ENCODE measurements at regions not wholly inside any gene's neighbourhood (a gene's known extent, or its start where the extent isn't known, plus 50 kb on each side); places are given as distances from the start of the nearest gene placed in this dataset.
"Not testable (repeated sequence)": the region's sequence is repeated elsewhere in the genome, so short reads cannot be mapped to it uniquely, and the experiment has no call there.

DNA sequence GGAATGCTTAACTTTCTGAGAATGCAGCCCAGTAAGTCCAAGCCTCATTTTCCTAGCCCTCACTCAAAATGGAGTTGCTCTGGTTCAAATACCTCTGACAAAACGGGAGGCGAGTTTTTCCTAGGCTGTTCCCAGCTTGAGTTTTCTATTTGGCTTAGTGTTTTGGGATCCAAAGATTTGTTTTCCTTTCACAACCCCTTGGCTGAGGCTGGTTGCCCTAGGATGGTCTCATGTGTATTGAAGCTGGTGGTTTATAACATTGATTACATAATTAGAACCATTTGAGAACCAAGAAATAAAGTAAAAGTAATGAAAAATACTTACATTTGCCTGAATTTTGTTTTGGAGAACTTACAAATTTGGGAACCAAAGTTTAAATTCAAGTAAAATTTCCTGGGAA, 611.1 kb upstream of the LUZP2 start:
- no peak for DNase-seq

DNA sequence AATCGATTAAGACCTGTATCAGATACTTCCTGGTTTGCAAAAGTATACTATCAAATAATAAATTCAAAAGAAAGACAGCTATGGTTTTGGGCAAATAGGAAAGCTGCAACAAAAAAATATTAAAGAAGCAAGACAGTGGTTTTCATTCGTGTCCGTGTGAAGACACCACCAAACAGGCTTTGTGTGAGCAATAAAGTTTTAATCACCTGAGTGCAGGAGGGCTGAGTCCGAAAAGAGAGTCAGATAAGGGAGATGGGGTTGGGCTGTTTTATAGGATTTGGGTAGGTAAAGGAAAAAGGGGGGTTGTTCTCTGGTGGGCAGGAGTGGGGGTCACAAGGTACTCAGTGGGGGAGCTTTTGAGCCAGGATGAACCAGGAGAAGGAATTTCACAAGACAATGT, 609.7 kb upstream of the LUZP2 start:
- not testable (repeated sequence) for DNase-seq

DNA sequence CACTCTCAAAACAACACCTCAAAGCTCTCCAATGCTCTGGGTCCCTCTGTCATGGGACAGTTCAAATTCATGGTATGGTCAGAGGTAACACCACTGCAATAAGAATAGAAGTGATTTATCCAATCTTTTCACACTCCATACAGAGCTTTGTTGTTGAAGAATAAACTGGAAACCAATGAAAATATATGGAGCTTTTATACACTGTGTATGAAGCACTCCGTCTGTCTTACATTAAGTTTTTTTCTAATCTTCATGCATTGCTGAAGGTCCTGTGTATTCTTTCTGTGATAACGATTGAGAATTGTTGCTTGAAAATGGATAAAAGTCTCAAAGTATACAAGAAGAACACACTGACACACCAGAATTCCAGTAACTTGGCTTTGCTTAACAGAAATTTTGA, 603.7 kb upstream of the LUZP2 start:
- no peak for DNase-seq

DNA sequence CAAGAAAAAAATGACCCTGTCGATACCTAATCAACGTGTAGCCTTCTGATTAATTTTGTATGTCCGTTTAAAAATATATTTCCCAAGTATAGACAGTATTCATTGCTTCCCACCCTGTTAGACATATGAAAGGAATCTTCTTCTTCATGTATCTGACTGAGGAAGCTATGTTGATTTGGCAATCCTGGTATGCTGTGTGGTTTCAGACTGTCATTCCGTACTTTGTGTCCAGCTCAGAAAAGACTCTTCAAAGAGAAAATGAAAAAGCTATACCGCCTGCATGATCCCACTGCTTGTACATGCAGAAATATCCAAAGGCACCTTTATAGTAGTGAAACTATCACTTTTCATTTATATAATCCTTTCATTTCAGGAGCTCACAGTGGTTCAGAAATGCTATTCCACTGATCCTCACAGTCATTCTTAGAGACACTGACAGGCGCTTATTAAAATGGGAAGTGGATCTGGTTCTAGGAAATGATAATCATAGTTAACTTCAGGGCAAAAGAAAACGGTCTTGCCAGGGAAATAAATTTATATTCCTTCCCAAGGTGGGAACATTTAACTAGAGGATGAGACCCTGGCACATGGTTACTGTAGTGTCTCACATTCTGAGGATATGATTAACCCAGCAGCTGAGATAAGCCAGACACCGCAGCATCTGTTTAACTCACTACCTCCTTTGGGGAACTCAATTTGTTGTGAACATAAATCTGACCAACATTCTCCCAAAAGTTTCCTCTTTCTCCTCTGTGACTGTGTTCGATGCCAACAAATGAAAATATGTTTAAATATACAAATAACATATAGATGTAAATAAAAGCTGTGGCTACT, 599.2 kb upstream of the LUZP2 start:
- no peak for DNase-seq

DNA sequence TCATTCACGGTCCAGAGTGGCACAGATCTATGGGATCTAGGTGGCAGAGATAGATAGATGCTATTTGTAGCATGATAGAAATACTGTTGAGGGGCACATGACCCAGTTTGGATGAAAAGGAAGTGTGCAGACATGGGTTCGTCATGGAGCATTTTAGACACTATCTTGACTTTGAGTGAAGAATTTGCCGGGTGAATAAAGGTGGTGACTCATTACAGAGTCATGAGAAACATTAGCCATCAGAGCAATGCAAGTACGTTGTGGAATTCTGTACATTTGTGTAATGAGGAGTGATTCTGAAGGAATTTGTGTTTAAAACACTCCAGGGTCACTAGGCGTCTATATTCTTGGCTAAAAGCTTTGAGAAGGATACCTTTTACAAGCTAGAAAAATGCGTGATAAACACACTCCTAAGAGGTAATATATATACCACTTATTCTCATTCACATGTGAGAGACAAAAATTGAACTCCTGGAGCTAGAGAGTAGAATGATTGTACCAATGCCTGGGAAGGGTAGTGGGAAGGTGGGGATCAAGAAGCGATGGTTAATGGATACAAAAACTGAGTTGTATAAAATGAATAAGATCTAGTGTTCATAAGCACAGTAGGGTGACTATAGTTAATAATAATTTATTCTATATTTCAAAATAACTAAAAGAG, 593.7 kb upstream of the LUZP2 start:
- DNase-seq: no peak

DNA sequence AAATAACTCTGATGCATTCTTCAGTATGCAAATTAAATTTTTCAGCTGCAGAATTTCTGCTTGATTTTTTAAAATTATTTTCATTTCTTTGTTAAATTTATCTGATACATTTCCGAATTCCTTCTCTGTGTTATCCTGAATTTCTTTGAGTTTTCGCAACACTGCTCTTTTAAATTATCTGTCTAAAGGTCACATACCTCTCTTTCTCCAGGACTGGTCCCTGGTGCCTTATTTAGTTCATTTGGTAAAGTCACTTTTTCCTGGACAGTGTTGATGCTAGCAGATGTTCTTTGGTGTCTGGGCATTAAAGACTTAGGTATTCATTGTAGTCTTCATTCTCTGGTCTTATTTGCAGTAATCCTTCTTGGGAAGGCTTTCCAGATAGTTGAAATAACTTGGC, 577.4 kb upstream of the LUZP2 start:
- no peak for DNase-seq

DNA sequence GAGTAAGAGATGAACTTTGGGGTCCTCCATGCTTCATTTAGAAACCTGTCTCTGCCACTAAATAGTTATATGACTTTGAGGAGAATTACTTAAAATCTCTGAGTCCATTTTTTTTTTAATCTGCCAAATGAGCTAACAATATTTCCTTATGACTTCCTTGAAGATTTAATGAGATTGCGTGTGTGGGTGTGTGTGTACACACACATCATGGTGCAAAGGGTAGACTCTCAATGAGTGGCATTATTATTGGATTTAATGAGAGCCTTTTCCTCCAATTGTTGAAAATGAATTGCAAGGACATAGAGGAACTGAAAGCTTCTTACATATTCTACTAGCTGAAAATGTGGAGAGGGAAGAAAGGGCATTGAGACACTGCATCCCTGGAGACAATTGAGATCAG, 573.5 kb upstream of the LUZP2 start:
- DNase-seq: no peak

DNA sequence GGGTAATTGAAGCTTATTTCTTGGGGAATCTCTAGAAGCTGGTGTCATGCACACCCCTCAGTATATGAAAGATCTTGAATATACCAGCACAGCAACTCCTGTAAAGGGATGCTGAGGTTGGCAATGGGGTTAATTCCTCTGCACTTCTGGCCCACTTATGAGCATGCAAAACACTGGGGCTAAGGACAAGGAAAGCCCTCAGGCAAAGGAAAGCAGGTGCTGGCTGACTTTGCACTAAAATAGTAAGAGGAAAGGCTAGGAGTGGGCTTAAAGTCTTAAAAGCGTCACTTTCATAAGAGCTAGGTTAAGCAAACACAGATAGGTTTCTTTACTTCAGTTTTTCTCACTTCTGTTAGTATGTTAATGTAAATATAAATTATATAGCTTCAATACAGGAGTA, 572.6 kb upstream of the LUZP2 start:
- no peak for DNase-seq

DNA sequence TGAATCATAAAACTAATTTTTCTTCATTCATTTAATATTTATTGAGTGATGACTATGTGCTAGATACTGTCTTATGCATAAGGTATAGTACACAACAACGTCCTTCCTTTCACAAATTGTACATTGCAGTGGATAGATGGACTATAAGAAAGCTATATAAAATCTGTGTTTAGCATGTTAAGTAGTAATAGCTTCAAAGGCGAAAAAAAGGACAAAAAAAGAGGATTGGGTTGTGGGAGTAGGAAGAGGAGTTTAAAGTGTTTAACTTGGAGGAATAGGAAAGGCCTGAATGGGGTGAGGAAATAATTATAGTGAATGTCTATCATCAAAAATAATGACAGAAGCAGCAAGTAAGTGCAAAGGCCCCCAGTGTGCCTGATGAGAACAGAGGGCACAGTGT, 565.4 kb upstream of the LUZP2 start:
- DNase-seq: no peak

DNA sequence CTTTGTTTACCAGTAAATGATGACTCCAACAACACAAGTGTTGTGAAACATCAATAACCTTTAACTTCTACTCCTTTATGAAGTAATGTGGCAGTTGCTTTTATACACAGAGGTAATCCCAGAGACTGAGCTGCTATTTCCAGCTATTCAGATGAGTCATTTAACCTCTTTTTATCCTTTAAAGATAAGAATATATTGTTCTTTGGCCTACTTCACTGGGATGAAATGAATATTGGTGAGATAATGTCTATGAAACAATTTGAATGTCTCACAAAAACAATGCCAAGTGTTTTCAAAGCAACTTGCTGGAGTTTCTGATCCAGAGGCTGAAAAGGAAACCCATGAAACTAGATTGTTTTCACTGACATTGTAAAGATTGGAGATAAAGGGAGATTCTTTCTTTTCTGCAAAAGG, 564.4 kb upstream of the LUZP2 start:
- DNase-seq: no peak

DNA sequence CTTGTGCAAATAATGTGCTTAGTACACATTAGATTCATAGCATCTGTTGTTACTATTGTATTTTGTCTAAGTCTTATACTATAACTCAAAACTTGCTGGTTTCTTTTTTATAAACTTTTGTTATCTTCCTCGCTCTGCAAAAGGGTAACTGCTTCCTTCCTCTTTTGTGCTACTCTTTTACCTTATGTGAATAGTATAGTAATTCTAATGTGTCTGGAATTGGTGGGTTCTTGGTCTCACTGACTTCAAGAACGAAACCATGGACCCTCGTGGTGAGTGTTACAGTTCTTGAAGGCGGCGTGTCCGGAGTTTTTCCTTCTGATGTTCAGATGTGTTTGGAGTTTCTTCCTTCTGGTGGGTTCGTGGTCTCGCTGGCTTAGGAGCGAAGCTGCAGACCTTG, 563.1 kb upstream of the LUZP2 start:
- no peak for DNase-seq

DNA sequence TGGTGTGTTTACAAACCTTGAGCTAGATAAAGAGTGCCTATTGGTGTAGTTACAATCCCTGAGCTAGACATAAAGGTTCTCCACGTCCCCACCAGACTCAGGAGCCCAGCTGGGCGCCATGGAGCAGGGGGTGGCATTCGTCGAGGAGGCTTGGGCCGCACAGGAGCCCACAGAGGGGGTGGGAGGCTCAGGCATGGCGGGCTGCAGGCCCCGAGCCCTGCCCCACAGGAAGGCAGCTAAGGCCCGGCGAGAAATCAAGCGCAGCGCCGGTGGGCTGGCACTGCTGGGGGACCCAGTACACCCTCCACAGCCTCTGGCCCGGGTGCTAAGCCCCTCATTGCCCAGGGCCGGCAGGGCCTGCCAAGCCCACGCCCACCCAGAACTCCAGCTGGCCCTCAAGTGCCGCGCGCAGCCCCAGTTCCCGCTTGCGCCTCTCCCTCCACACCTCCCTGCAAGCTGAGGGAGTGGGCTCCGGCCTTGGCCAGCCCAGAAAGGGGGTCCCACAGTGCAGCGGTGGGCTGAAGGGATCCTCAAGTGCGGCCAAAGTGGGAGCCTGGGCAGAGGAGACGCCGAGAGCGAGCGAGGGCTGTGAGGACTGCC, 562.1 kb upstream of the LUZP2 start:
- DNase-seq: not testable (repeated sequence)

DNA sequence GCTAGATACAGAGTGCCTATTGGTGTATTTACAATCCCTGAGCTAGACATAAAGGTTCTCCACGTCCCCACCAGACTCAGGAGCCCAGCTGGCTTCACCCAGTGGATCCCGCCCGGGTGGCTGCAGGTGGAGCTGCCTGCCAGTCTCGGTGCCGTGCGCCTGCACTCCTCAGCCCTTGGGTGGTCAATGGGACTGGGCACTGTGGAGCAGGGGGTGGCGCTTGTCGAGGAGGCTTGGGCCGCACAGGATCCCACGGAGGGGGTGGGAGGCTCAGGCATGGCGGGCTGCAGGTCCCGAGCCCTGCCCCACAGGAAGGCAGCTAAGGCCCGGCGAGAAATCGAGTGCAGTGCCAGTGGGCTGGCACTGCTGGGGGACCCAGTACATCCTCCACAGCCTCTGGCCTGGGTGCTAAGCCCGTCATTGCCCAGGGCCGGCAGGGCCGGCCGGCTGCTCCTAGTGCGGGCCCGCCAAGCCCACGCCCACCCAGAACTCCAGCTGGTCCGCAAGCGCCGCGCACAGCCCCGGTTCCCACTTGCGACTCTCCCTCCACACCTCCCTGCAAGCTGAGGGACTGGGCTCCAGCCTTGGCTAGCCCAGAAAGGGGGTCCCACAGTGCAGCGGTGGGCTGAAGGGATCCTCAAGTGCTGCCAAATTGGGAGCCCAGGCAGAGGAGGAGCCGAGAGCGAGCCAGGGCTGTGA, 554.6 kb upstream of the LUZP2 start:
- DNase-seq: not testable (repeated sequence)

DNA sequence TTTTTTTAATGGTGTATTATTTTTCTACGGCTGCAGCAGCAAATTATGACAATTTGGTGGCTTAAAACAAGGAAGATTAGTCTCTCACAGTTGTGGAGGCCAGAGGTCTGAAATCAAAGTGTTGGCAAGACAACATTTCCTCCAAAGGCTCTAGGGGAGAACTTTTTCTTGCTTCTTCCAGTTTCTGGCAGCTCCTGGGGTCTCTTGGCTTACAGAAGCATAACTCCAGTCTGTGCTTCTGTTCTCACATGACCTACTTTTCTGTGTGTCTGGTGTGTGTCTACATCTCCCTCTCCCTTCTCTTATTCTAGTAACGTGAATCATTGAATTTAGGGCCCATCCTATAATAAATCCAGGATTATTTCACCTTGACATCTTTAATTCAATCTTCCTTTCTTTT, 551.9 kb upstream of the LUZP2 start:
- DNase-seq: no peak

DNA sequence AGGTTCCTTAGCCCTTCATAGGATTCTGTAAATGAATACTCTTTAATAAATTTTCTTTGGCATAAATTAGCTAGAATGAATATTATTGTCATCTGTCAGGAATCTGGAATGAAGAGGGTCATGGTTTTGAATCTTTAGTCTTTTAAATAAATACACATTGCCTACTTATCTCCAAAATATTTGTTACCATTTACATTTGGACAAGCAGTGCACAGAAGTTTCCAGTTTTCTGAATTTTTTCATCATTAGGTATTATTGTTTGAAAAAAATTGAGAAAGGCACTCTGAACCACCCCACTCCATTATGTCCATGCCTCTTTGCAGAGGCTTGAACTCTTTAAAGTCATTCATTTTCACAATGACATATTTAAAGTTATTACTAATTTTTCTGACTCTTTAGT, 549.0 kb upstream of the LUZP2 start:
- DNase-seq: no peak

DNA sequence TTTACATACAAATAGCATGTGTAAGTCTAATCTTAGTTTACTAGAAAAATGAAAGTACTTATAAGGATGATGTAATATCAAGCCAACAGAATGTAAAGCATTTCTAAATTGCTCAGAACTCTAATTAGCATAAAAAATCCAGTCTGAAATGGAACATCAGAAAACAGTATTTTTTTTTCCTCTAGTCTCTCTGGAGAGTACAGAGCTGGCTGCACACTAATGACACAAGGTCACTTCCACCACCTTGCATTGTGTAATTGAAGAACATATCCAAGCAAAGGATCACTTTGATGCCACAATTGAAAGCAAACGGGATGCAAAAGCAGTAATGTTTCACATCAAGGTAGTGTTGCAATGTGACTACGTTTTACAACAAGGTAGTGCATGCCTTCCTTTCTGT, 548.0 kb upstream of the LUZP2 start:
- DNase-seq: no peak

DNA sequence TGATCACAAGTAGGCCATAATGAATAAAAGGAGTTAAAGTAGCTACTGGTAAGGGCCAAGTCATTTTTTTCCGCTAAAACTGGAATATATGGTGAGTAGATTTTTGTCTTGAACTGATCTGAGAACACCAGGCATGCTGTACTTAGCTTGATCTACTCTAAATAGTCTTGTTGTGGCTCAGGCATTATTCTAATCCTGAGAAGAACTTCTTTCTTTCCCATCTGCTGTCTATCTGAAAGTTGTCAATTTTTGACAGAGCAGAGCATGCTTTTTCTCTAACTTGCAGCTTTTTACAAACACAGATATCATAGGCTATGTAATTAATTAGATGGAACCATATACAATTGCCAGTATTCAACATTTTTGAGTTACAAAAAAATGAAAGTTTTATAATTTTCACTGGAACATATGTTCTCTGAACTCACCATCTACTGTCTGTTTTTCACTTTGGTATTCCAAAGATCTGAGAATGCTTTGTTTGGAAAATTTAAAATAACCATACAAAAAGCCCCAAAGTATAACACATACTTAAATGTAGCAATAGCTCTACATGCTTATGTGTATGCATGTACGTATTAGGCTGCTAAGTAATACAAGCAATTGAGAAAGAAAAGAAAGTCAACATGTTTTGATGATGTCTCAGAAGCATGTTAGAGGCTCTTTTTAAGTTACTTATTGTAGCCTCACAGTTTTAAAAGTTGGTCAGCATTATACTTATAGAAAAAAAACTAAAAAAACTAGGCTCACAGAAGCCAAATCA, 542.7 kb upstream of the LUZP2 start:
- no peak for DNase-seq

DNA sequence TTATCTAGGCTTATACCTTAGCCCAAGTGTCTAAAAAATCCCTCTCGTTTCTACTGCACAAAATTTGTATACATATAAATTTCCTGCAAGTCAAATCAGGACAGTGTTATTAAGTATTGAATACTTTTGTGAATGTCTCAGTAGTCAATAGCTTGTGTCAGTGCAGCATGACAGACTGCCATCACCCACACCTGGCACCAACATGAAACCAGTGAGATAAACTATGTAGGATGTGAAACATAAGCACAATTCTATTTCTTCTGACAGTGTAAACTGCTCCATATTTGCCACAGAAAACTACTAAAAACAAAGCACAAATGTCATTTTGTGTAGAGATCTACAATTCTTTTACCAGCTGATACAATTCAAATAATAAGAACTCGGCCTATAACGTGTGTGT, 542.1 kb upstream of the LUZP2 start:
- no peak for DNase-seq

DNA sequence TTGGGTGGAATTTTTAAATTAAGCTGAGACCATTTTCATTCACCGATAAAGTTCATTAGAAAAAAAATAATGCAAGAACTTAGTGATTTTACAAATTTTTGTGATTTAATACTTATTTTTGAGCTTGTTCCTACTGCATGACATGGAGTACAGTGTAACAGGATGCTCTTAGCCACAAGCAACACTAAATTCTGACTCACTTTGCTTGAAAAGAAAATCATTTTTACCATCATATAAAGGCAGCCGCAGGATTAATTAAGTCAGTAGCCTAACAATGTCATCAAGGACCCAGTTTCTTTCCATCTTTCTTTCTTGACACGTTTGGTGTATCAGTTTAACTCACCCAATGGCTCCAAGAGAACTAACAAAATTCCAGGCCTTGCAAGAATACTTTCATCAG, 540.3 kb upstream of the LUZP2 start:
- DNase-seq: no peak

DNA sequence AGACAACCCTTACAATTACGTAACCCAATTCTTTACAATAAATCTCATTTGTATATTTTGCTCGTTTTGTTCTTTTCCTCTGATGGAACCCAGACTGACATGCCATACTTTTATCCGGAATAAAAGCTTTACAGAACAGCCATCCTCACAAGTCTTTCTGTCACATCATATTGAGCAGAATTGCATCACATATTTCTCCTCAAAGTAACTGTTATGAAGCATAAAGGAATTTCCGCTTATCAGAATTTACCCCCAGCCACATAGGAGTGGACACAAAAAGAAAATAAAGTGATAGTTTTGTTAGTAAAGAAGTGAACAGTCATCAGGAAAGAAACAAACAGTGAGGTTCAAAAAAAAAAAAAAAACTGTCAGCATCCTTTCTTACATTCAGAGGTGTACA, 539.5 kb upstream of the LUZP2 start:
- no peak for DNase-seq

DNA sequence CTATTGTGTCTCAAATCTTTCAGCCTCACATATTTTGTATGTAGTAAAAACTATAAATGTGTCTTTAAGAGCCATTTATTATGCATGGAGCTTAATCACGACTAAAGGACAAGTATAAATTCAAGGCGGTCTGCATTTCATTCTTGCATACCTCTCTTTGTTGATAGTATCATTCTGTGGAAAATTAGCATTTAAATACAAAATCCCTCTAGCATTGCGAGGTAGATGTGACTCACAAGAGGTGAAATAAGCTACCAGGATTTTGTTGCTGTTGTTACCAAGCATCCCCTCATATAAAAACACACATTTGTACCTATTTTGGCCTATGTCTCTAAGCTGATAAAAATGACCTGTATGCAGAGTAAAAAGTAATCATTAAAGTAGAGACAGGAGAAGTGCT, 537.4 kb upstream of the LUZP2 start:
- DNase-seq: no peak

DNA sequence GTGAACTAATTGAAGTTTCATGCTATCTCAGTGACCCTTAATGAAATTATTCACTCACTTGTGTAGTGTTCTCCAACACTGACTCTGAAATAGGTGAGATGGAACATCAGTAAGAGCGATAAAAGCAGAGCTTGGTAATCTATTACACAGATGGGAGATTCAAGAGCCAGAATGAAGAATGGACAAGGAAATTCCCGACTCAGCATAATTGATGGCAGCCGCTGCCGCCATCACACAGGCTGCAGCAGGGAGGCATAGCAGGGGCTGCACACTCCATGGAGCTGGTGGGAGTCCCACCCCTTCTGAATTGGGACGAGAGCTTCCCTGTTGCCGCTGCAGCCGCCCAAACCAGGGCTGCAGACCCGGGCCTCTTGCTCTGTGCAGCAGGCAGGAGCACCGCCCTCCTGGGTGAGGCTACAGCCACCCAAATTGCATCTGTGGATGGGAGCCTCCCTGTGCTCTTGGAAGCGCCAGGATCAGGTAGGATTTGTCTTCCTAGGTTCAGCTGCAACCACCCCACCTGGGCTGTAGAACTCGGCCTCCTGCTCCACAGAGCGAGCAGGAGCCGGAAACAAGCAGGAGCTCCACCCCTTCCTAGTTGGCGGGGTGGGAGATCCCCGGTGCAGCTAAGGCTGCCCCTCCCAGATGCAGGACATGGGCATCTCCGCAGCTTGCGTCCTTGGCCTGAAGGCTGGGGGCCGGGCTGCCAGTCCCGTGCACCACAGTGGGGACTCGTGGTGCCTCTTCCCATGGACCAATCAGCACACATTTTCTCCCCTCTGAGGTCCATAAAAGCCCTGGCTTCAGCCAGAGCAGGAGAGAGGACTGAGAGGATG, 535.1 kb upstream of the LUZP2 start:
- DNase-seq: no peak
